Hepatocyte (in vitro differentiated cells): ENCODE measurements at regions not wholly inside any gene's neighbourhood (a gene's known extent, or its start where the extent isn't known, plus 50 kb on each side); places are given as distances from the start of the nearest gene placed in this dataset.
A peak's percentile ranks its signal among the peaks of the same experiment; 100 is the strongest.

ENCODE experiments used
- DNase-seq: peaks from one replicate; pipeline ENCODE4 v3.0.0-alpha.2; 2016; ENCODE audit warnings: low spot score
- H2AFZ ChIP-seq: fragments of 200-600 bp; sonication (generic); 2 replicates; pipeline ENCODE4 v1.6.0; 2016; ENCODE audit warnings: antibody characterized with exemption, mild to moderate bottlenecking
- H3K27ac ChIP-seq: fragments of 200-600 bp; sonication (generic); 2 replicates; pipeline ENCODE4 v1.5.1; 2016; ENCODE audit warnings: mild to moderate bottlenecking
- H3K27me3 ChIP-seq: fragments of 200-600 bp; sonication (generic); 2 replicates; pipeline ENCODE4 v1.6.1; 2016
- H3K36me3 ChIP-seq: fragments of 200-600 bp; sonication (generic); replicated peaks from 2 replicates; pipeline ENCODE4 v1.5.1; 2016; ENCODE audit warnings: low read depth; ENCODE audit not compliant: insufficient read depth
- H3K4me1 ChIP-seq: fragments of 200-600 bp; sonication (generic); 2 replicates; pipeline ENCODE4 v1.5.1; 2016; ENCODE audit warnings: mild to moderate bottlenecking, moderate library complexity; ENCODE audit not compliant: insufficient read depth
- H3K4me2 ChIP-seq: fragments of 200-600 bp; sonication (generic); 2 replicates; pipeline ENCODE4 v1.6.0; 2016
- H3K4me3 ChIP-seq: fragments of 200-600 bp; sonication (generic); 2 replicates; pipeline ENCODE4 v1.5.1; 2016; ENCODE audit warnings: mild to moderate bottlenecking
- H3K79me2 ChIP-seq: fragments of 200-600 bp; sonication (generic); 2 replicates; pipeline ENCODE4 v1.6.0; 2017; ENCODE audit warnings: mild to moderate bottlenecking
- H3K9me2 ChIP-seq: fragments of 200-600 bp; sonication (generic); replicated peaks from 2 replicates; pipeline ENCODE4 v1.6.0; 2017; ENCODE audit warnings: mild to moderate bottlenecking; ENCODE audit not compliant: insufficient read depth
- H3K9me3 ChIP-seq: fragments of 200-600 bp; sonication (generic); 2 replicates; pipeline ENCODE4 v1.5.1; 2016; ENCODE audit warnings: low read depth, mild to moderate bottlenecking
- H4K20me1 ChIP-seq: fragments of 200-600 bp; sonication (generic); 2 replicates; pipeline ENCODE4 v1.6.0; 2016; ENCODE audit warnings: mild to moderate bottlenecking; ENCODE audit not compliant: insufficient read depth, poor library complexity, severe bottlenecking
- EZH2 ChIP-seq: fragments of 200-600 bp; sonication (generic); IDR thresholded peaks from 2 replicates; pipeline ENCODE4 v1.6.1; 2016; ENCODE audit warnings: antibody characterized with exemption, mild to moderate bottlenecking, borderline replicate concordance
- EZH2phosphoT487 ChIP-seq: fragments of 200-600 bp; sonication (generic); IDR thresholded peaks from one replicate; pipeline ENCODE4 v1.6.1; 2018; ENCODE audit warnings: antibody characterized with exemption, mild to moderate bottlenecking, low read depth, moderate library complexity; ENCODE audit not compliant: unreplicated experiment, severe bottlenecking
- WGBS: methylation state at CpG from one replicate; pipeline ENCODE4 v1.1.6; 2016; ENCODE audit warnings: low lambda C conversion rate; ENCODE audit errors: missing lambda C conversion rate; 5-methylcytosine and 5-hydroxymethylcytosine counted together
- TF ChIP-seq, protein P1 (sequence below): fragments of 200-600 bp; sonication (generic); IDR thresholded peaks from 2 replicates; pipeline ENCODE4 v1.5.1; 2016; ENCODE audit warnings: antibody characterized with exemption, mild to moderate bottlenecking; ENCODE audit not compliant: poor library complexity

DNA sequence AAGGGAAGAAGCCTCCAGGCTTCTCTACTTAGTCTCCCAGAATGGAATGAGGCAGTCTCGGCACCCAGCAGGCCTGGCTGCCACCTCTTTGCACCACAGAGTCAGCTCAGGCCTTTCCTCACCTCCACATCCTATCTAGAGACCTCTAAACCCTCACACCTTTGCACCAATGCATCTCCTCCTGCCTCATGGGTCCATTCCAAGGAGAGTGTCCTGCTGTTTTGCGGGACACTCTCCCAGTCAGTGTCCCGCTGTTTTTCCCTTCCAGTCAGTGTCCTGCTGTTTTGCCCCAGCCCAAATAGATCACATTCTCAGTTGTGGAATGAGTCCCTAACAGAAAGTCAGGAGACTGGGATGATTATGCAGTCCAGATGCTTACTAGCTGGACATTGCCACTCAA is 185.6 kb upstream of the CAMK1G start:
- no peak for TF ChIP-seq EZH2
- TF ChIP-seq, protein P1, sequence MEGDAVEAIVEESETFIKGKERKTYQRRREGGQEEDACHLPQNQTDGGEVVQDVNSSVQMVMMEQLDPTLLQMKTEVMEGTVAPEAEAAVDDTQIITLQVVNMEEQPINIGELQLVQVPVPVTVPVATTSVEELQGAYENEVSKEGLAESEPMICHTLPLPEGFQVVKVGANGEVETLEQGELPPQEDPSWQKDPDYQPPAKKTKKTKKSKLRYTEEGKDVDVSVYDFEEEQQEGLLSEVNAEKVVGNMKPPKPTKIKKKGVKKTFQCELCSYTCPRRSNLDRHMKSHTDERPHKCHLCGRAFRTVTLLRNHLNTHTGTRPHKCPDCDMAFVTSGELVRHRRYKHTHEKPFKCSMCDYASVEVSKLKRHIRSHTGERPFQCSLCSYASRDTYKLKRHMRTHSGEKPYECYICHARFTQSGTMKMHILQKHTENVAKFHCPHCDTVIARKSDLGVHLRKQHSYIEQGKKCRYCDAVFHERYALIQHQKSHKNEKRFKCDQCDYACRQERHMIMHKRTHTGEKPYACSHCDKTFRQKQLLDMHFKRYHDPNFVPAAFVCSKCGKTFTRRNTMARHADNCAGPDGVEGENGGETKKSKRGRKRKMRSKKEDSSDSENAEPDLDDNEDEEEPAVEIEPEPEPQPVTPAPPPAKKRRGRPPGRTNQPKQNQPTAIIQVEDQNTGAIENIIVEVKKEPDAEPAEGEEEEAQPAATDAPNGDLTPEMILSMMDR, result no peak
- TF ChIP-seq EZH2phosphoT487, result no peak
- Histone ChIP-seq H2AFZ (no peak overlapping the region), H3K36me3 (no peaks in the 10 kb centered on the region), H3K27me3 (no peaks in the 10 kb centered on the region), H3K4me3 (no peak overlapping the region), H3K79me2 (no peaks in the 10 kb centered on the region), H3K27ac (no peak overlapping the region), H3K9me2 (no peaks in the 10 kb centered on the region), H3K9me3 (no peaks in the 10 kb centered on the region), H4K20me1 (no peaks in the 10 kb centered on the region), H3K4me2 (no peak overlapping the region), H3K4me1 (no peaks in the 10 kb centered on the region)
- no peak for DNase-seq
- WGBS, result 86% methylated on average over 3 of the region's 3 CpGs

DNA sequence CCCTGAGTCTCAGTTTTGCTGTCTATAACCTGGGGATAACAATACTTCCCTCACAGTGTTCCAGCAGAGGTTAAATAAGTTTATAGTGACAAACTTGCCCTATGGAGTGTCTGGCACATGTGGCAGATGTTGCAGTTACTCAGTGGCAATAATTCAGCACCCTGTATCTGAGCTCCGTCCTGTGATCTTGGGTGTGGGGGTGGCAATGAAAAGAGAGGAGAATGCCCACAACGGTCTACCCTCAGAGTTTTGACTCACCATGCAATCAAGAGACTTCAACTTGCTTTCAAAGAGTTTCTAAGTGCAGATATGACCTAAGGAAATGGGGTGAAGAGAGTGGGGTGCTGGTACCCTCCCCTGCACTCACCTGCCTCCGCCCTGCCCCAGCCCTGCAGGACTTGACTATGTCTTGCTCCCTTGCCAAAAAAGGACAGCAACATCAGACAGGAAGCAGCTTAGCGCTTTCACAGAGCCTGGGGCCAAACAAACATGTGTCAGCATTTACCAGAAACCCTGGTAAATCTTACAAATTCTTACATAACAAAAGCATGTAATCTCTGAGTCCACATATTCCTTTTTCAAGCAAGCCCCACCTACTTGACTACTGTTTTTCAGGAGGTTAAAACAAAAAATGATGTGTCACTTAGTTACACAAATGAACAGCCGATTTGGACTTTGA is 185.1 kb upstream of the CAMK1G start:
- Histone ChIP-seq H3K4me3 (no peak overlapping the region), H3K27ac (no peak overlapping the region), H3K9me2 (no peaks in the 10 kb centered on the region), H3K9me3 (no peaks in the 10 kb centered on the region), H3K79me2 (no peaks in the 10 kb centered on the region), H3K36me3 (no peaks in the 10 kb centered on the region), H3K4me2 (no peak overlapping the region), H3K4me1 (no peaks in the 10 kb centered on the region), H3K27me3 (no peaks in the 10 kb centered on the region), H2AFZ (no peak overlapping the region), H4K20me1 (no peaks in the 10 kb centered on the region)
- TF ChIP-seq, protein P1, result no peak
- TF ChIP-seq EZH2phosphoT487 (no peak), EZH2 (no peak)
- WGBS, result 54% methylated on average over 5 of the region's 5 CpGs
- DNase-seq, result peak; percentile 60

DNA sequence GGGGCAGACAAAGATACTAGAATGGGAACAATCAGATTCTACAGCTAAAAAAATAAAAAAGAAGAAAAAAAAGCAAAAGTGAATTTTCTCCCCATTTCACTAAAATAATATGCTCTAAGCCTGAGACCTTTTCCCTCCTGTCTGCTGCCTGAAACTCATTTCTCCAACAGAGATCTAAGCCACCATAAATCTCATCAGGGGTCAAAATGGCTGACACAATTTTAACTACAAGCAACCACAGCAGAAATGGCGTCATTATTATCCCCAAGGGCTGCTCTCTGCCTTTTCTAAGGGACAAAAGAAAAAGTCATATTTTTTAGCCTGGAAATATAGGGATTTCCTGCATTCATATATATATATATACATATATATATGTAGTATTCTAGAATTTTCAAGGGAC is 183.7 kb upstream of the CAMK1G start:
- Histone ChIP-seq H3K27ac (no peak overlapping the region), H3K4me1 (no peaks in the 10 kb centered on the region), H3K4me2 (no peak overlapping the region)

More for the DNA sequence above, 183.7 kb upstream of the CAMK1G start:
- 100% methylated on average over 1 of the region's 1 CpG for WGBS
- no peak overlapping the region for H3K4me3 ChIP-seq
- no peaks in the 10 kb centered on the region for H4K20me1 ChIP-seq
- H3K9me3 ChIP-seq, result no peaks in the 10 kb centered on the region
- no peaks in the 10 kb centered on the region for H3K79me2 ChIP-seq
- no peak overlapping the region for H2AFZ ChIP-seq
- no peaks in the 10 kb centered on the region for H3K27me3 ChIP-seq
- H3K36me3 ChIP-seq, result no peaks in the 10 kb centered on the region
- DNase-seq, result no peak
- TF ChIP-seq, protein P1, result no peak
- TF ChIP-seq EZH2, result no peak
- TF ChIP-seq EZH2phosphoT487, result no peak
- no peaks in the 10 kb centered on the region for H3K9me2 ChIP-seq
